ENCODE measurements at regions not wholly inside any gene's neighbourhood (a gene's known extent, or its start where the extent isn't known, plus 50 kb on each side); places are given as distances from the start of the nearest gene placed in this dataset.

- peaks cover 0 to 4% of the 10 kb centered on the region in 2 donors for H3K4me1 ChIP-seq
Observed at GRCh38 chr3:146325170-146325569, 74.3 kb upstream of the PLSCR4 start.

GRCh38 chr3:146322216-146322817, 71.4 kb upstream of the PLSCR4 start:
- no peak for DNase-seq (ENCODE audit: low spot score)
- peaks cover 0 to 4% of the 10 kb centered on the region in 2 donors for H3K4me1 ChIP-seq
- H3K9me3 ChIP-seq, result no peaks in the 10 kb centered on the region
- no peak overlapping the region for H3K27ac ChIP-seq
- H3K27me3 ChIP-seq, result no peaks in the 10 kb centered on the region
- H3K36me3 ChIP-seq, result no peaks in the 10 kb centered on the region
- TF ChIP-seq, protein P1, sequence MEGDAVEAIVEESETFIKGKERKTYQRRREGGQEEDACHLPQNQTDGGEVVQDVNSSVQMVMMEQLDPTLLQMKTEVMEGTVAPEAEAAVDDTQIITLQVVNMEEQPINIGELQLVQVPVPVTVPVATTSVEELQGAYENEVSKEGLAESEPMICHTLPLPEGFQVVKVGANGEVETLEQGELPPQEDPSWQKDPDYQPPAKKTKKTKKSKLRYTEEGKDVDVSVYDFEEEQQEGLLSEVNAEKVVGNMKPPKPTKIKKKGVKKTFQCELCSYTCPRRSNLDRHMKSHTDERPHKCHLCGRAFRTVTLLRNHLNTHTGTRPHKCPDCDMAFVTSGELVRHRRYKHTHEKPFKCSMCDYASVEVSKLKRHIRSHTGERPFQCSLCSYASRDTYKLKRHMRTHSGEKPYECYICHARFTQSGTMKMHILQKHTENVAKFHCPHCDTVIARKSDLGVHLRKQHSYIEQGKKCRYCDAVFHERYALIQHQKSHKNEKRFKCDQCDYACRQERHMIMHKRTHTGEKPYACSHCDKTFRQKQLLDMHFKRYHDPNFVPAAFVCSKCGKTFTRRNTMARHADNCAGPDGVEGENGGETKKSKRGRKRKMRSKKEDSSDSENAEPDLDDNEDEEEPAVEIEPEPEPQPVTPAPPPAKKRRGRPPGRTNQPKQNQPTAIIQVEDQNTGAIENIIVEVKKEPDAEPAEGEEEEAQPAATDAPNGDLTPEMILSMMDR (IDR thresholded peaks at IDR 0.05), result no peak
- H3K4me3 ChIP-seq, result no peak overlapping the region

More at GRCh38 chr3:146325170-146325569, 74.3 kb upstream of the PLSCR4 start:
- no peak overlapping the region for H3K27ac ChIP-seq
- no peaks in the 10 kb centered on the region for H3K36me3 ChIP-seq
- H3K27me3 ChIP-seq, result no peaks in the 10 kb centered on the region
- DNase-seq (ENCODE audit: low spot score), result no peak
- no peak overlapping the region for H3K4me3 ChIP-seq
- H3K9me3 ChIP-seq, result no peaks in the 10 kb centered on the region
- TF ChIP-seq, protein P1 (IDR thresholded peaks at IDR 0.05), result no peak

DNA sequence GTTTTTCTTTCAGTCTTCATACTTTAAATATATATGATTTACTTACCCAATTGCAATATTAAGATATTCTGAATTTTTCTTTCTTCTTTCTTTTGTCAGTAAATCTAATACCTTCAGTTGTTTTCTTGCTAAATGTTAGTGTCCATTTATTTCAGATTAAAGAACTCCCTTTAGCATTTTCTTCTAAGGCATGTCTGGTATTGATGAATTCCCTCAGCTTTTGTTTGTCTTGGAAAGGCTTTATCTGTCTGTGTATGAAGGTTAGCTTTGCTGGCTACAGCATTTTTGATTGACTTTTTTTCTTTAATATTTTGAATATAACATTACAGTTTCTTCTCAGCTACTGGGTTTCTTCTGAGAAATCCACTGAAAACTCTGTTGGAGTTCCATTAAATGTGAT, 64.0 kb upstream of the PLSCR4 start:
- no peaks in the 10 kb centered on the region for H3K27me3 ChIP-seq
- H3K36me3 ChIP-seq, result no peaks in the 10 kb centered on the region
- H3K9me3 ChIP-seq, result no peaks in the 10 kb centered on the region
- H3K4me3 ChIP-seq, result no peak overlapping the region
- H3K27ac ChIP-seq, result no peak overlapping the region
- DNase-seq (ENCODE audit: low spot score), result no peak
- TF ChIP-seq, protein P1 (IDR thresholded peaks at IDR 0.05), result no peak
- no peaks in the 10 kb centered on the region for H3K4me1 ChIP-seq

DNA sequence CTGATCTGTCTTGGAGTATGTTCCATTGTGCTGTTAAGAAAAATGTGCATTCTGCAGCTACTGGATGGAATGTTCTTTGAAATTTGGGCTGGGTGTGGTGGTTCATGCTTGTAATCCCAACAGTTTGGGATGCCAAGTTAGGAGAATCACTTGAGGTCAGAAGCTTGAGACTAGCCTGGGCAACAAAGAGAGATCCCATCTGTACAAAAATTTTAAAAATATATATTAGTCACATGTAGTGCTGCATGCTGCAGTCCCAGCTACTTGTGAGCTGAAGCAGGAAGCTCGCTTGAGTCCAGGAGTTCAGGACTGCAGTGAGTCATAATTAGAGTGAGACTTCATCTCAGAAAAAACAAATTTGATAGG, 62.8 kb upstream of the PLSCR4 start:
- Histone ChIP-seq H3K4me3 (no peak overlapping the region), H3K9me3 (no peaks in the 10 kb centered on the region), H3K36me3 (no peaks in the 10 kb centered on the region), H3K4me1 (peaks cover 0 to 7% of the 10 kb centered on the region in 2 donors), H3K27me3 (no peaks in the 10 kb centered on the region), H3K27ac (no peak overlapping the region)
- DNase-seq (ENCODE audit: low spot score), result no peak
- TF ChIP-seq, protein P1 (IDR thresholded peaks at IDR 0.05), result no peak

GRCh38 chr3:146313031-146313745, 62.3 kb upstream of the PLSCR4 start:
- Histone ChIP-seq H3K36me3 (no peaks in the 10 kb centered on the region), H3K9me3 (no peaks in the 10 kb centered on the region), H3K4me3 (no peak overlapping the region), H3K27me3 (no peaks in the 10 kb centered on the region), H3K4me1 (peaks cover 0 to 13% of the 10 kb centered on the region in 2 donors), H3K27ac (no peak overlapping the region)
- TF ChIP-seq, protein P1 (IDR thresholded peaks at IDR 0.05), result no peak
- DNase-seq (ENCODE audit: low spot score), result no peak

Measured in right atrium auricular region (tissue), 2 donors.